T-helper 9 cell (primary cell): ENCODE measurements at regions not wholly inside any gene's neighbourhood (a gene's known extent, or its start where the extent isn't known, plus 50 kb on each side); places are given as distances from the start of the nearest gene placed in this dataset.
"Not testable (repeated sequence)": the region's sequence is repeated elsewhere in the genome, so short reads cannot be mapped to it uniquely, and the experiment has no call there.

ENCODE experiments used
- DNase-seq: peaks from one replicate; pipeline ENCODE4 v3.0.0-alpha.2; 2020

- DNase-seq, result not testable (repeated sequence)
Measured at GRCh38 chr15:20063167-20063566, 478.4 kb downstream of the GOLGA6L6 start.

GRCh38 chr15:20060838-20061237, 480.8 kb downstream of the GOLGA6L6 start:
- not testable (repeated sequence) for DNase-seq

GRCh38 chr15:20056871-20057270, 484.7 kb downstream of the GOLGA6L6 start:
- DNase-seq, result not testable (repeated sequence)

GRCh38 chr15:20055921-20056320, 485.7 kb downstream of the GOLGA6L6 start:
- DNase-seq, result not testable (repeated sequence)

GRCh38 chr15:20048189-20048588, 493.4 kb downstream of the GOLGA6L6 start:
- not testable (repeated sequence) for DNase-seq

- not testable (repeated sequence) for DNase-seq
Measured at GRCh38 chr15:20045165-20045564, 496.4 kb downstream of the GOLGA6L6 start.

- DNase-seq, result not testable (repeated sequence)
Measured at GRCh38 chr15:20040691-20041090, 500.9 kb downstream of the GOLGA6L6 start.

GRCh38 chr15:20025040-20025439, 516.6 kb downstream of the GOLGA6L6 start:
- DNase-seq, result not testable (repeated sequence)

- DNase-seq, result not testable (repeated sequence)
Measured at GRCh38 chr15:20022349-20022748, 519.3 kb downstream of the GOLGA6L6 start.

- not testable (repeated sequence) for DNase-seq
Measured at GRCh38 chr15:20021351-20021750, 520.2 kb downstream of the GOLGA6L6 start.

GRCh38 chr15:20020588-20020987, 521.0 kb downstream of the GOLGA6L6 start:
- not testable (repeated sequence) for DNase-seq

GRCh38 chr15:20019758-20020157, 521.8 kb downstream of the GOLGA6L6 start:
- not testable (repeated sequence) for DNase-seq

- not testable (repeated sequence) for DNase-seq
Measured at GRCh38 chr15:20017581-20017980, 524.0 kb downstream of the GOLGA6L6 start.

- not testable (repeated sequence) for DNase-seq
Measured at GRCh38 chr15:20016941-20017340, 524.7 kb downstream of the GOLGA6L6 start.

- DNase-seq, result not testable (repeated sequence)
Measured at GRCh38 chr15:20012837-20013236, 528.8 kb downstream of the GOLGA6L6 start.

GRCh38 chr15:20010759-20011158, 530.8 kb downstream of the GOLGA6L6 start:
- DNase-seq, result not testable (repeated sequence)

- DNase-seq, result not testable (repeated sequence)
Measured at GRCh38 chr15:20009619-20010018, 532.0 kb downstream of the GOLGA6L6 start.

GRCh38 chr15:20007338-20007737, 534.3 kb downstream of the GOLGA6L6 start:
- DNase-seq, result not testable (repeated sequence)

- not testable (repeated sequence) for DNase-seq
Measured at GRCh38 chr15:20003471-20003870, 538.1 kb downstream of the GOLGA6L6 start.

GRCh38 chr15:20002560-20002959, 539.0 kb downstream of the GOLGA6L6 start:
- not testable (repeated sequence) for DNase-seq

- DNase-seq, result not testable (repeated sequence)
Measured at GRCh38 chr15:19996574-19997194, 544.9 kb downstream of the GOLGA6L6 start.

- DNase-seq, result not testable (repeated sequence)
Measured at GRCh38 chr15:19995296-19995695, 546.3 kb downstream of the GOLGA6L6 start.

GRCh38 chr15:19992428-19992827, 549.2 kb downstream of the GOLGA6L6 start:
- no peak for DNase-seq

GRCh38 chr15:19988094-19988660, 553.4 kb downstream of the GOLGA6L6 start:
- no peak for DNase-seq
